HEK293T (cell line): ENCODE measurements at regions not wholly inside any gene's neighbourhood (a gene's known extent, or its start where the extent isn't known, plus 50 kb on each side); places are given as distances from the start of the nearest gene placed in this dataset.
"Not testable (repeated sequence)": the region's sequence is repeated elsewhere in the genome, so short reads cannot be mapped to it uniquely, and the experiment has no call there.

Source experiments
- CTCF ChIA-PET: fragments of 350-600 bp; formaldehyde crosslinking; extraction: SDS; loops from one replicate; lab custom pipeline; 2021; ENCODE audit warnings: antibody characterized with exemption, inconsistent platforms; lab: Yijun Ruan, JAX
- POLR2A ChIA-PET: fragments of 350-600 bp; formaldehyde crosslinking; extraction: SDS; loops from one replicate; lab custom pipeline; 2020; ENCODE audit warnings: antibody characterized with exemption, inconsistent platforms; lab: Yijun Ruan, JAX
- DNase-seq: peaks from one replicate; pipeline ENCODE4 v3.0.0; 2012; ENCODE audit warnings: mixed read lengths; ENCODE audit errors: extremely low spot score

DNA sequence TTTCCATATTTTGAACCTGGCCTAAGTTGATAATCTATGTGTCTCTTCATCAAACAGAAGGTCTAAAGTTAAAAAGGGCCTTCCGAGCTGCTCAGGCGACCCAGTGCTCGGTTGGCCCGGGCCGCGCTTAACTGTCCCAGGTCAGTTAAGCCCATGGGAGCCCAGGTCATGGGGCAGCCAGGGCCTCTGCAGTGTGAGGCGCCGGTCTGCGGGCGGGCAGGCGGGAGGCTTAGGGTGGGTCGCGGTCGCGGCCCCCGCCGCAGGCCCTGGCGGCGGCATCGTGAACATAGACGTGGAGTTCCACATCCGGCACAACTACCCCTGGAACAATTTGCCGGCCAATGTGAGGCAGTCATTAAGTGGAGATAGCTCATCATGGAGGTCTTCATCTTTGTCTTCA, 91.3 kb downstream of the PPIAL4C start:
- DNase-seq, CTCF ChIA-PET, POLR2A ChIA-PET: not testable (repeated sequence)

DNA sequence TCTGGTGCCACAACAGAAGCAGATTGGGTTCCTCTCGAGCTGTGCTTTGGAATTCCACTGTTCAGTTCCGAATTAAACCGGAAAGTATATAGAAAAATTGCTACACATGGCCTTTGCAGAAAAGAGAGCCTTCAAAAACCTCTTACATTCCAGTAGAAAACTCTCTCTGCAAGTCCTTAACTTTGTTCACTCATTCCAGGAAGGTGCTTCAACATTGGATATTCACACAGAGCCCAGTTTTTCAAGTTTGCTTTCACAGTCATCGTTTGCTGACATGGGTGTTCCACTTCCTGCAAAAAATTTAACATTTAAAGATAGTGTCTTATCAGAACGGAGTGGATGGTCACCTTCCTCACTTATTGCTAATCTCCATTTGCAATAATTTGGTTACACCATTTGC, 93.7 kb downstream of the PPIAL4C start:
- POLR2A ChIA-PET, DNase-seq, CTCF ChIA-PET: not testable (repeated sequence)

DNA sequence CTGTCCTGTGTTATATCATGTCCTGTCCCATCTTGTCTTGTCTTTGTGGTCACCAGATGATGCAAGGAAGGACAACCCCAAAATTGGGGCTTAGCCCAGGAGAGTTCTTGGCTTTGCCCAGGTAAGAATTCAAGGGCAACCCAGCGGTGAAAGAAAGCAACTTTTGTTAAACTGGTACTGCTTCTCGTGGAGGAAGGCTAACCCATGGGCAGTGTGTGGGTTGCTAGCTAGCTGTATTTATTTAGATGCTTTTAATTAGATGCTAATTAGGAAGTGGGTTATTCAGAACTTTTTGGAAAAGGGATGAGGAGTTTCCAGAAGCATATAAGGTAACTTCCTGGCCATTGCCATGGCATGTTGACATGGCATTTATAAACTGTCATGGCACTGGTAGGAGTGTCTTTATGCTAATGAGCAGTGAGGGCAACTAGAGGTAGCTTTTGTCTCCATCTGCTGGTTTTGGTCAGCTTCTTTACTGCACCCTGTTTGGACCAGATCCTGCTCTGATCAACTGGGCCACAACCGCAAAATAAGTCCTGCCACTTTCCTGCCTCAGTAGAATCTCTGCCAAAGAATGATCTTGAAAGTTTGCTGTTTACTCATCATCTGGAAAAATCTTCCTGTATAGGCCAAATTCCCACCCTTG, 95.8 kb upstream of the FCGR1A start:
- POLR2A ChIA-PET, CTCF ChIA-PET, DNase-seq: not testable (repeated sequence)

DNA sequence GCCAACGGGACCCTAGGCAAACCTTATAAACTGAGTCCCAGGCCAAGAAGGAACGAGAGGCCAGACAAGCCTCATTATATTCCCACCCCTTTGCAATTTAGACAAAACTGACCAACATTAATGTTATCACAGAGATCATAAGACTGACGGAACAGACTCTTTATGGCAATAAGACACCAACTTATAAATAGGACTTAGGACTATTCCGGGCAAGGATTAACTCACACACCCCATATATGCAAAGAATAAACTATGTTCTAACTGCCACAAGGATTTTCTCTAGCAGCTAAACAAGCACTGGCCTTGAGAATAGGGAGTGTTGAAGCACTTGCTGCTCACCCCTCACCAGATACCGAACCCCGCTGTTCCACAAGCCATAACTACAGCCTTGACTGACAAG, 91.1 kb upstream of the FCGR1A start:
- CTCF ChIA-PET, POLR2A ChIA-PET, DNase-seq: not testable (repeated sequence)

DNA sequence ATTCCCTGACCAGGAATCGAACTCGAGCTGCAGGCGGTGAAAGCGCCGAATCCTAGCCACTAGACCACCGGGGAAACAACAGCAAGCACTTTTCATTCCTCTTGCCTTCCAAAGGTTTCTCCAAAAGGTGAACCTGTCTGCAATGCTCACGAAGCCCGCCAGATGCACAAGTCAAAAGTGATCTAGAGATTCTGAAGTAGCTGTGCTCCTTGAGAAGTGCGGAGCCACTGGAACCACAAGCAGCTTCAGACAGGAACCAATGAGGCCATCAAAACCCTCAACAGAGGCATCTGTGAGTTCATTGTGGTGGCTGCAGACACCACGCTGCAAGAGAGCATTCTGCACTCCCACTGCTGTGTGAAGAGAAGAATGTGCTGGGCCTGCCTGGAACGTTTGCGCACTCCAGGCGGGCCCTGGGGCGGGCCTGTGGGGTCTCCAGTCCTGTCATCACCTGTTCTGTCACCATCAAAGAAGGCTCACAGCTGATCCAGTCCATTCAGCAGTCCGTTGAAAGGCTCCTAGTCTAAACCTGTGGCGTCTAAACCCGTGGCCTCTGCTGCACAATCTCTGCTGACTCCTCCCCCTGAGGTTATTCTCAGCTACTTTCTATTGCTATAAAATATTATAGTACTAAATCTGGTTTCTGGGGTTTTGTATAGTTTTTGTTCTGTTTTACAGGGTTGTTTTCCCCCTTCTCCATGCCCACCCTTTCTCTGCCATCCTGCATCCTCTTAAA, 89.5 kb upstream of the FCGR1A start:
- POLR2A ChIA-PET, DNase-seq, CTCF ChIA-PET: not testable (repeated sequence)

DNA sequence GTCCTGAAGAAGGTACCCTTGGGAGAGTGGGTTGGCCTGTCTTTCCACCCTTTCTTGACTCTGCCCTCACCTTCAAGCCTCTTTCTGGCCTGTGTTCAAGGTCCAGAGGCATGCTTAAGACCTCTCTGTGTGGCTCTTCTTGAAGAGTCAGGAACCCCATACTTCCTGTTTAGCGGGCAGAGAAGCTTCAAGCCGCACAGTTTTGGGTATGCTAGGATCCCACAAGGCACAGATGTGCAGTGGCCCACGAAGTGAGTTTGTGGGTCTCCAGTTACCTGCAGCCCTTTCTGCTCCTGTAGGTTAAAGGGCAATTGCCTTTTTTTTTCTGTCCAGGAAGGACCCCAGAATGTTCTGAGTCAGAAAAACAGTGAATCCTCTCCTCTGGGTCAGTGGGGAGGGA, 87.4 kb upstream of the FCGR1A start:
- POLR2A ChIA-PET, CTCF ChIA-PET, DNase-seq: not testable (repeated sequence)

DNA sequence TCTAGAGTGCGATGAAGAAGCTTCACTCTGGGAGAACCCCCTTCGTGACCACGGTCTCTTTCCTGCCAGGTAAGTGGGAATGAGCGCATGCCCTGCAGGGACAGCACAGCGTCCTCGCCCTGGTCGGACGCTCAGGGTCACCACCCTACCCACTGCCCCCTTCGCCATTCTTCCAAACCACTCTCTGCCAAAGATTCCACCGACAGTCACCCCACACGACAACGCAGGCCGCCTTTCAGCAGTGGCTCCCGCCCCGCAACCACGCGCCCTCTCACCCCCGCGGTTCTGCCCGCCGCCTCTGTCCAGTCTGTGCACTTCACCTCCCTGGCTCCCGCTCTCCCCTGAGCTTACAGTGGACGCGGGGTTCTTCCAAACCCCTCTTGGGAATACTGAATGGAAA, 82.3 kb upstream of the FCGR1A start:
- POLR2A ChIA-PET, DNase-seq: not testable (repeated sequence)

DNA sequence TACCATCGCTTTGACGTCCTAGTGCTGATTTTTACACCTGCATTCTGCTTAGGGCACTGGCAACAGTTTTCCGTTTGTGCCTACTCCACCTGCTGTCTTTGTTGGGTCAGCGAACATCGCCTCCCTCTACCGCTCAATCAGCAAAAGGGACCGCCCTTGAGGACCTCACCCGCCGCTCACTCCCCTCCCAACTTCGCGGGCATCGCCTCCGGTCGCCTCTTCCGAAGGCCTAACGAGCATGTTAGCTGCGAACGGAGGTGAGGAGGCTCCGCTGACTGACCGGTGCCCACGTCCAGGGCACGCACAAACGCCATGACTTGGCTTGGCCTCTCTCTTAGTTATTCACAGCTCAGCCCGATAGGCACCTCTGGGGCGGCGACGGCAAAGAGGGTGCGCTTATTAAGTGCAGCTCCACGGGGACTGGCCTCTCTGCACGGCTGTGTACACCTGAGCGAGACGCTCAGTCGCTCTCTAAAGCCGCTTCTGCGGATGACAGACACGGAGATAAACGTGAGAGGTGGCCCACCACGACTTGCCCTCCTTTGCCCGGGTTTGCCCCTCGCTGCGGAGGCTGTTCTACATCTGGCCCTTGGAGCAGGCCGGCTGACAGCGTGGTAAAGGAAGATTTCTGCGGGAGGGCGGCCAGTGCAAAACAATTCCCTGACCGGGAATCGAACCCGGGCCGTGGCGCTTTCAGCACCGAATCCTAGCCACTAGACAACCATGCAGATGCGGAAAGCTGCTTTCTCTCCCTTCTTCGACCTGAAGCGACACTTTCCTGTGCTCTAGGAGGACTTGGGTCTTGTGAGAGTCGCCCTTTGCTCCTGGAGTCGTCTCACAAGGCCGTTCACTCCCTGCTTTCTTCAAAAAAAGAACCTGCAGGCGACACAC, 81.6 kb upstream of the FCGR1A start:
- DNase-seq, POLR2A ChIA-PET, CTCF ChIA-PET: not testable (repeated sequence)

More for the DNA sequence above, 82.3 kb upstream of the FCGR1A start:
- CTCF ChIA-PET, result not testable (repeated sequence)

DNA sequence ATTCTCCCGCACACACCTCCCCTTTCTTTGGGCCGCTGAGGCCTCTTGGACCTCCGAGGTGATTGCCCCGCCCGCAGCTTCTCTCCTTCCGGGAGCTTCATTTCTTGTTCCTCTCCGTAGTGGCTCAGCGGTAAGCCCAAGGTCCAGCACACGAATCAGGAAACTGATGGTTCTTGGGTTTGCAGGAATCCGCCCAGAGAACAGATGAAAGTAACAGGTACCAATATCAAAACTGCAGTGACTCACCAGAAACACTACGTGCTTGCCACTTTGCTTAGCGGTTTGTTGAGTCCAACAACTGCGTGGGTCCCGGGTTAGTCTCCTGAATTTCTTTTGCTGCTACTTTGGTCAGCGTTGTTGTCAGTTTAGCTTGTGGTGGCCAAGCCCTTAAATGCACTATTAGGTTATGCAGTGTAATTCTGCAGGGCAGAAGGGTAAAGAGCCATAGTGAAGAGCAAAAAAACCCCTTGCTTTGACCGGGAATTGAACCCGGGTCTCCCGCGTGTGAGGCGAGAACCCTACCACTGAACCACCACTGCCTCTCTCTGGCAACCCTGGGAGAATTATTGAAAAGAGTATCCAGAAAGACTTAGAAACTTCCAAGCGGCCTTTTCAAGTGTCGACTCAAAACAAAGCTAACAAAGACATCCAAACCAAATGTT, 74.2 kb upstream of the FCGR1A start:
- DNase-seq, POLR2A ChIA-PET, CTCF ChIA-PET: not testable (repeated sequence)

DNA sequence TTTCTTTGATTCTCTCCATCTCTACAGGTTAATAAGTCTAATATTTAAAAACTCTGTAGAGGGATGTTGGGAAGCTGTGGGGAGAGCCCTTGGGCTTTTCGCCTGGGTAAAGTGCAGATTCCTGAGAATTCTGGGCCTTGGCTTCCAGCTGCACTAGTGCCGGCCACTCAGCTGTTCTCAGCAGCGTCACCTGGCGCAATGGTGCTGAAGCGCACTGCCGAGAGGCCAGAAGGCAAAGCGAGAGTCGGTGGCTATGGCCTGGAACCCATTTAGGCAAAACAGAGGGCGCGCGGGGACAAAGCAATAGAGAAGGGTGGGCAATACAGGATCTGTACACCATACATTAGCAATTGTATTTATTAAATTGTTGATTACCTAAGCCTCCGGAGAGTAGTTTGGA, 70.8 kb upstream of the FCGR1A start:
- POLR2A ChIA-PET, CTCF ChIA-PET, DNase-seq: not testable (repeated sequence)

DNA sequence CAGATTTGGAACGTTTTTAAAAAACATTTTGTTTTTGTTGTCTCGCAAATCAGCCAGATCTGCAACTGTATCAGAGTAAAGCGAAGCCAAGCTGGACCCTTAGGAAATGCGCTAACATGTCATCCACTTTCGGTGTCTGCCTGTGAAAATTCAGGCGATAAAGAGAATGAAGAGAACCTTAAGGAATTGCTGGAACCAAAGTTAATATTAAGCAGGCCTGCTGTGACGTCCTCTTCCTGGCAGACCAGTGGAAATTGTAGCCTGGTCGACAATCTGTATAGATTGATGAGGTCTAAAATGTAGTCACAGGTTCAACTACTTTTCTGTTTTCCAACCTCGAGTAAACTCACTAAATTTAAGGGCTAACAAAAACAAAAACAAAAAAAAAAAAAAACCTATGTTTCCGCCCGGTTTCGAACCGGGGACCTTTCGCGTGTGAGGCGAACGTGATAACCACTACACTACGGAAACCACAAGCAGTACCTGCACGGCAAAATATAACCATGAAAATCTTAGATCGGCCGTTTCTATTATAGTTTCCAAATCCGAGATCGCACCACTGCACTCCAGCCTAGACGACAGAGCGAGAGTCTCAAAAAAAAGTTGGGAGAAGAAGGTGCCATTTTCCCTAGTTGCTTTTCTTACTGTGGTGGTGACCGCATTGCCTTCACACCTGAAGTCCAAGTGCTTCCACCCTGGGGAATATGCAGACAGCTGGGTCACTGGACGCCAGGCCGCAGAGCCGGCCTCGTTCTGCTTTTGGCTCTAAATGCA, 70.2 kb upstream of the FCGR1A start:
- POLR2A ChIA-PET, DNase-seq, CTCF ChIA-PET: not testable (repeated sequence)

DNA sequence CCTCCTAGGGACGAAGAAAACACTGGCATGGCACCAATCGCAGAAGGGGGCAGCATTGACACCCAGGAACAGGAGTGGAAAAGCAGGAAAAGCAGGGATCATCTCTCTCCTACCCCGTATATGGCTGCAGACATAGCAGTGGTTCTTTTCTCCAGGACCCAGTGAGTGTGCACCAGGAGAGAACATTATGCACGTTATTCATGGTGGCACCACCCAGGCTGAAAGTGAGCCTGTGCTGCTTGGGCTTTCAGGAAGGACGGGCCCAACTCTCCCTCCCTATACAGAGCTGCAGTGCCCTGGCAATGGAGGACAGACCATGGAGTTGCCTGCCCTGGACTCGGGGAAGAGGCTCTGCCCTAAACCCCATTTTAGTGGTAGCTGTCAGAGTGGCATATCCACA, 69.0 kb upstream of the FCGR1A start:
- POLR2A ChIA-PET, DNase-seq, CTCF ChIA-PET: not testable (repeated sequence)

DNA sequence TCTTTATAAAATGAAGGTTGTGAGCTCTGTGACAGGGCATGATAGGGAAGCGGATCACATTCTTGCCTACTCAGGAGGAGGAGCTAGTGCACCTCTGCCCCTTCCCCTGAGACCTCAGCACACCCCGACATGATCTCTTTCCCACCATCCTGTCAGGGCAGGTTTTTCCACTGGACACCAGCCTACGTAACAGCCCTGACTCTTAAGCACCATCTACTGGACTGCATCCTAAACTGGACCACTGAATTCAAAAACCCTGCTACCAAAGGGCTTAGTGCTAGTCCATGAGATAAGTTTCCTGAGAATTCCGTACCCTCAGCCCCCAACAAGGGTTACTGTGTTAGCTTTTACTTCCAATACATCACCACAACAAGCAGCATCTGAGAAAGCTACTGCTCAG, 68.5 kb upstream of the FCGR1A start:
- CTCF ChIA-PET, POLR2A ChIA-PET, DNase-seq: not testable (repeated sequence)

DNA sequence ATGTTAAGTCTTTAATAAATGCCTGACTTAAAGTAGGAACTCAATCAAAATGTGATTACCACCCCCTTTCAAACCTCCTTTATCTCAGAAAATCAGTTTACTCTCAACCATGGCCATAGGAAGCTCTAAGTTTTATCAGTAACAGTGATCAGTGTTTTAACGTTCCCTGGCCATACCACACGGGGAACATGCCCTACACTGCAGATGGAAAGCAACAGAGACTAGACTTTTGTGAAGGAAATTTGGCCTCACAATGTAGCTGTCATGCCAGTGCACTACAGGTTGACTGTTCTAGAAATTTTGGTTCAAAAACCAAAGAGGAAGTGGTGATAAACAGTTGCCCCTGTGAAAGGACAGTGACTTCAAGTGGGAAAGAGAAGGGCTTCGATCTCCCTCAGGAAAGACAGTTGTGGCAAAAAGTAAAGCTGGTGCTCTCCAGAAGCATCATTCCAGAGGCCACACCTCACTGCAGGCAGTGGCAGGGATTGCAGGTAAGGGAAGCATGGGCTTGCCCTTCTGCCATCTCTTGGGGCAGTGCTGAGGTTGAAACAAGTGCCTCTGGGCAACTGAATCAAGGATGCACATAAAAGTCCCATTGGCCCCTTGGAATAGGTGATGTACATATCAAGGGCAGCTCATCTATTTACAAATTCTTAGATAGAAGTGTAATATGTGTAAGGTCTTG, 57.7 kb upstream of the FCGR1A start:
- CTCF ChIA-PET, DNase-seq, POLR2A ChIA-PET: not testable (repeated sequence)

DNA sequence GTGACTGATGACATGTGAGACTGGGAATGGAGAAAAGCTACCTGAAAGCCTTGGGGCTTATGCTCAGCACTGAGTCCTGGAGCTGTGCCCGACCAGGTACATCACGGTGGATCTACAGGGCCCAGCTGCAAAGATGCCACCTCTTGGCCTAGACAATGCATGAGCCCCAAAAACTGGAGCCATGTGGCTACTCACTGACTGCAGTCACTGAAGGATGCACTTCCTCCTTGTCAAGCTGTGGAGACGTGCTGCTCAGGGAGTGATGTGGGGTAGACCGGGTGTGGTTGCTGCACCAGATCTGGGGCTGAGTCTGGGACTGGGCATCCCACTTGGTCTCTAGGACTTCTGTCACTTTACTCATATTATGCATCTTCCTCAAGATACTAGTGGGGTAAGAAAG, 55.8 kb upstream of the FCGR1A start:
- CTCF ChIA-PET, DNase-seq, POLR2A ChIA-PET: not testable (repeated sequence)

DNA sequence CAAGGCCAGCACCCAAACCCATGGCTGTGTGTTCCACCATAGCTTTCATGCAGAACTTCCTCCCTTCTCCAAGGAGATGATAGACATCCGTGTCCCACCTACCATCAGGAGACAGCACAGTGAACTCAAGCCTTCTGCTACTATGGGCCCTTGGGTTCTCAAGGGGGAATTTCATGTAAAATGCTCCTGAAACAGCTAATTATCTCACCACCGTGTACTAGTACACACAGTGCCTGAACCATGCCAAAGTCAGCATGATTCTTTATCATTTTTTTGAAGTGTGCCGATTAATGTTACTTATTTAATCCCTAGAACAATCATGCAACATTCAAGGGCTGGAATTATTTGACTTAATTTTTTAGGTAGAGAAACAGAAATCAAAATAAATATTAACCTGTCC, 53.9 kb upstream of the FCGR1A start:
- CTCF ChIA-PET, POLR2A ChIA-PET, DNase-seq: not testable (repeated sequence)
